ENCODE measurements at regions not wholly inside any gene's neighbourhood (a gene's known extent, or its start where the extent isn't known, plus 50 kb on each side); places are given as distances from the start of the nearest gene placed in this dataset.

- TF ChIP-seq CTCF (IDR thresholded peaks at IDR 0.05; ENCODE audit: borderline replicate concordance, extremely low read depth, insufficient read depth): no peak
- H3K36me3 ChIP-seq (ENCODE audit: control insufficient read depth in 2 of 3, insufficient read depth in 3 of 3, low read length in 3 of 3): no peaks in the 10 kb centered on the region
- no peaks in the 10 kb centered on the region for H3K4me1 ChIP-seq (ENCODE audit: control insufficient read depth in 2 of 3, insufficient read depth in 2 of 3, low read depth in 1 of 3, low read length in 3 of 3)
- H3K4me3 ChIP-seq (ENCODE audit: low read length in 3 of 3): no peak overlapping the region
- H3K27ac ChIP-seq (ENCODE audit: low read depth in 2 of 2, low read length in 2 of 2): no peak overlapping the region
- intact Hi-C loops (cut with DNase I): no loop called here
- H3K9me3 ChIP-seq (ENCODE audit: control insufficient read depth in 2 of 3, insufficient read depth in 1 of 3, low read length in 3 of 3): no peaks in the 10 kb centered on the region
- H3K27me3 ChIP-seq (ENCODE audit: control insufficient read depth, insufficient read depth, low read length): no peaks in the 10 kb centered on the region
- no peak overlapping the region for H3K9ac ChIP-seq (ENCODE audit: low read length in 3 of 3)
- FAIRE-seq (no peak), DNase-seq (no peak)
These were observed 608.4 kb upstream of the SYNCRIP start for GRCh38 chr6:86251106-86251505.

- TF ChIP-seq CTCF (IDR thresholded peaks at IDR 0.05; ENCODE audit: borderline replicate concordance, extremely low read depth, insufficient read depth): no peak
- no peak overlapping the region for H3K9ac ChIP-seq (ENCODE audit: low read length in 3 of 3)
- H3K4me3 ChIP-seq (ENCODE audit: low read length in 3 of 3): no peak overlapping the region
- H3K9me3 ChIP-seq (ENCODE audit: control insufficient read depth in 2 of 3, insufficient read depth in 1 of 3, low read length in 3 of 3): no peaks in the 10 kb centered on the region
- FAIRE-seq (no peak), DNase-seq (no peak)
- no peak overlapping the region for H3K27ac ChIP-seq (ENCODE audit: low read depth in 2 of 2, low read length in 2 of 2)
- intact Hi-C loops (cut with DNase I): no loop called here
- no peaks in the 10 kb centered on the region for H3K4me1 ChIP-seq (ENCODE audit: control insufficient read depth in 2 of 3, insufficient read depth in 2 of 3, low read depth in 1 of 3, low read length in 3 of 3)
- H3K36me3 ChIP-seq (ENCODE audit: control insufficient read depth in 2 of 3, insufficient read depth in 3 of 3, low read length in 3 of 3): no peaks in the 10 kb centered on the region
- H3K27me3 ChIP-seq (ENCODE audit: control insufficient read depth, insufficient read depth, low read length): no peaks in the 10 kb centered on the region
These were observed 575.2 kb upstream of the SYNCRIP start for GRCh38 chr6:86217906-86218305.

GRCh38 chr6:86215323-86215722, 572.6 kb upstream of the SYNCRIP start:
- TF ChIP-seq CTCF (IDR thresholded peaks at IDR 0.05; ENCODE audit: borderline replicate concordance, extremely low read depth, insufficient read depth): no peak
- Histone ChIP-seq H3K36me3 (ENCODE audit: control insufficient read depth in 2 of 3, insufficient read depth in 3 of 3, low read length in 3 of 3) (no peaks in the 10 kb centered on the region), H3K9ac (ENCODE audit: low read length in 3 of 3) (no peak overlapping the region), H3K27me3 (ENCODE audit: control insufficient read depth, insufficient read depth, low read length) (no peaks in the 10 kb centered on the region), H3K4me3 (ENCODE audit: low read length in 3 of 3) (no peak overlapping the region), H3K9me3 (ENCODE audit: control insufficient read depth in 2 of 3, insufficient read depth in 1 of 3, low read length in 3 of 3) (no peaks in the 10 kb centered on the region), H3K27ac (ENCODE audit: low read depth in 2 of 2, low read length in 2 of 2) (no peak overlapping the region), H3K4me1 (ENCODE audit: control insufficient read depth in 2 of 3, insufficient read depth in 2 of 3, low read depth in 1 of 3, low read length in 3 of 3) (no peaks in the 10 kb centered on the region)
- no peak for DNase-seq
- no peak for FAIRE-seq
- intact Hi-C loops (cut with DNase I): no loop called here

- Histone ChIP-seq H3K9me3 (ENCODE audit: control insufficient read depth in 2 of 3, insufficient read depth in 1 of 3, low read length in 3 of 3) (peaks cover 0 to 2% (median 0%) of the 10 kb centered on the region in 3 donors), H3K4me3 (ENCODE audit: low read length in 3 of 3) (no peak overlapping the region), H3K4me1 (ENCODE audit: control insufficient read depth in 2 of 3, insufficient read depth in 2 of 3, low read depth in 1 of 3, low read length in 3 of 3) (no peaks in the 10 kb centered on the region), H3K9ac (ENCODE audit: low read length in 3 of 3) (no peak overlapping the region), H3K36me3 (ENCODE audit: control insufficient read depth in 2 of 3, insufficient read depth in 3 of 3, low read length in 3 of 3) (no peaks in the 10 kb centered on the region), H3K27me3 (ENCODE audit: control insufficient read depth, insufficient read depth, low read length) (no peaks in the 10 kb centered on the region), H3K27ac (ENCODE audit: low read depth in 2 of 2, low read length in 2 of 2) (no peak overlapping the region)
- intact Hi-C loops (cut with DNase I): no loop called here
- DNase-seq: peak in 1 of 5 donors; percentile 32
- no peak for TF ChIP-seq CTCF (IDR thresholded peaks at IDR 0.05; ENCODE audit: borderline replicate concordance, extremely low read depth, insufficient read depth)
- no peak for FAIRE-seq
These were observed 563.3 kb upstream of the SYNCRIP start for GRCh38 chr6:86205980-86206379.

Data from kidney (tissue), 13 donors.